WERI-Rb-1 (cell line): ENCODE measurements at regions not wholly inside any gene's neighbourhood (a gene's known extent, or its start where the extent isn't known, plus 50 kb on each side); places are given as distances from the start of the nearest gene placed in this dataset.
"Not testable (repeated sequence)": the region's sequence is repeated elsewhere in the genome, so short reads cannot be mapped to it uniquely, and the experiment has no call there.

Experiments used
- DNase-seq: peaks from one replicate; pipeline ENCODE4 v3.0.0-alpha.2; 2020
- H3K27ac ChIP-seq: fragments of 250-450 bp; sonication (Bioruptor Pico); 2 replicates; pipeline ENCODE4 v1.5.1; 2020; ENCODE audit warnings: mild to moderate bottlenecking, moderate library complexity
- H3K27me3 ChIP-seq: fragments of 250-450 bp; sonication (Bioruptor Pico); 2 replicates; pipeline ENCODE4 v1.5.1; 2021; ENCODE audit warnings: mild to moderate bottlenecking, low read depth, moderate library complexity; ENCODE audit not compliant: insufficient read depth, severe bottlenecking
- H3K36me3 ChIP-seq: fragments of 250-450 bp; sonication (Bioruptor Pico); 2 replicates; pipeline ENCODE4 v1.5.1; 2020; ENCODE audit warnings: mild to moderate bottlenecking, moderate library complexity
- H3K4me3 ChIP-seq: 2 replicates; pipeline ENCODE4 v1.5.1; 2011; ENCODE audit warnings: low read depth, mild to moderate bottlenecking, control low read depth, low read length
- H3K9me3 ChIP-seq: fragments of 250-450 bp; sonication (Bioruptor Pico); 2 replicates; pipeline ENCODE4 v1.5.1; 2021; ENCODE audit warnings: mild to moderate bottlenecking, moderate library complexity; ENCODE audit not compliant: severe bottlenecking
- TF ChIP-seq, protein P1 (sequence below): IDR thresholded peaks from 2 replicates; pipeline ENCODE4 v1.5.1; 2011; ENCODE audit warnings: low read depth, mild to moderate bottlenecking, control low read depth, inconsistent platforms, low read length

DNA sequence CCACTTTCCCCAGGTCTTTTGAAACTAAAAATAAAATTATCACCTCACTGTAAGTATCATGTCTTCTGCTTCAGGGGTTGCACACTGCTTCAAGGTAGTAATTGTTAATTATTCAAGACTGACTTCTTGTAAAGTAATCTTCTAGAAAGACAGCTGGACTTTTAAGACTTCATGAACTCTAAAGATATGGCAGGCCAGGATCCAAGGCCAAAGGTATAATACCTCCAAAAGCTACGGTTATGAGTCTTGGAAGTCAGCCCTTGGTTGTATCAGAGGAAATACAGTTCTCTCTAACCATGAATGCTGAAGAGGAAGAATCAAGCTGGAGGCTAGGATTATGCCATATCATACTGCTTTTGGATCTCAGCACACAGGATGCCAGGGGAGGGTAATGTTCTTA, 1346.8 kb upstream of the GJE1 start:
- Histone ChIP-seq H3K9me3 (no peaks in the 10 kb centered on the region), H3K36me3 (no peaks in the 10 kb centered on the region), H3K27ac (no peak overlapping the region), H3K4me3 (no peak overlapping the region), H3K27me3 (no peaks in the 10 kb centered on the region)
- TF ChIP-seq, protein P1, sequence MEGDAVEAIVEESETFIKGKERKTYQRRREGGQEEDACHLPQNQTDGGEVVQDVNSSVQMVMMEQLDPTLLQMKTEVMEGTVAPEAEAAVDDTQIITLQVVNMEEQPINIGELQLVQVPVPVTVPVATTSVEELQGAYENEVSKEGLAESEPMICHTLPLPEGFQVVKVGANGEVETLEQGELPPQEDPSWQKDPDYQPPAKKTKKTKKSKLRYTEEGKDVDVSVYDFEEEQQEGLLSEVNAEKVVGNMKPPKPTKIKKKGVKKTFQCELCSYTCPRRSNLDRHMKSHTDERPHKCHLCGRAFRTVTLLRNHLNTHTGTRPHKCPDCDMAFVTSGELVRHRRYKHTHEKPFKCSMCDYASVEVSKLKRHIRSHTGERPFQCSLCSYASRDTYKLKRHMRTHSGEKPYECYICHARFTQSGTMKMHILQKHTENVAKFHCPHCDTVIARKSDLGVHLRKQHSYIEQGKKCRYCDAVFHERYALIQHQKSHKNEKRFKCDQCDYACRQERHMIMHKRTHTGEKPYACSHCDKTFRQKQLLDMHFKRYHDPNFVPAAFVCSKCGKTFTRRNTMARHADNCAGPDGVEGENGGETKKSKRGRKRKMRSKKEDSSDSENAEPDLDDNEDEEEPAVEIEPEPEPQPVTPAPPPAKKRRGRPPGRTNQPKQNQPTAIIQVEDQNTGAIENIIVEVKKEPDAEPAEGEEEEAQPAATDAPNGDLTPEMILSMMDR = no peak
- DNase-seq = no peak

DNA sequence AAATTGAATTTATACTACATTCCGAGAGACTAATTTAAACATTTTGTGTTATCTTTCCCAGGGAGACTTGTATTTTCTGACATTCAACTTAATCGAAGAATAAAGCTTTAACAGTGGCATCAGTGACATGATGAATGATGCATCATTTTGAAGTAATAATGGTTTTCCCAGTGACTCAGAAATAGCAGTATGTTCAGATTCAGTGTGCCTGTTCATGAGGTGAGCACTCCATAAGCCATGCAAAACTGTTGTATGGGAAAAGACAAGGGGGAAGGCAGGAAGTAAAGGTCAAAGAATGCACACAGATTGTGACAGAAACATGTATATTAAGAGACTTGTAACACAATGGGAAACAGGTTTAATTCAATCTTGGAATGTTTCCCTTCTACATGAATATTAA, 1348.2 kb upstream of the GJE1 start:
- Histone ChIP-seq H3K36me3 (no peaks in the 10 kb centered on the region), H3K27ac (no peak overlapping the region), H3K9me3 (no peaks in the 10 kb centered on the region), H3K4me3 (no peak overlapping the region), H3K27me3 (no peaks in the 10 kb centered on the region)
- TF ChIP-seq, protein P1 = no peak
- no peak for DNase-seq

DNA sequence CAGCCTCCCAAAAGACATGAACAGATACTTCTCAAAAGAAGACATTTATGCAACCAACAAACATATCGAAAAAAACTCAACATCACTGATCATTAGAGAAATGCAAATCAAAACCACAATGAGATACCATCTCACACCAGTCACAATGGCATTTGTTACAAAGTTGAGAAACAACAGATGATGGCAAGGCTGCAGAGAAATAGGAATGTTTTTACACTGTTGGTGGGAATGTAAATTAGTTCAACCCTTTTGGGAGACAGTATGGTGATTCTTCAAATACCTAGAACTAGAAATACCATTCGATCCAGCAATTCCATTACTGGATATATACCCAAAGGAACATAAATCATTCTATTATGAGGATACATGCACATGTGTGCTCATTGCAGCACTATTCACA, 1349.2 kb upstream of the GJE1 start:
- not testable (repeated sequence) for H3K27ac ChIP-seq, DNase-seq, H3K9me3 ChIP-seq

DNA sequence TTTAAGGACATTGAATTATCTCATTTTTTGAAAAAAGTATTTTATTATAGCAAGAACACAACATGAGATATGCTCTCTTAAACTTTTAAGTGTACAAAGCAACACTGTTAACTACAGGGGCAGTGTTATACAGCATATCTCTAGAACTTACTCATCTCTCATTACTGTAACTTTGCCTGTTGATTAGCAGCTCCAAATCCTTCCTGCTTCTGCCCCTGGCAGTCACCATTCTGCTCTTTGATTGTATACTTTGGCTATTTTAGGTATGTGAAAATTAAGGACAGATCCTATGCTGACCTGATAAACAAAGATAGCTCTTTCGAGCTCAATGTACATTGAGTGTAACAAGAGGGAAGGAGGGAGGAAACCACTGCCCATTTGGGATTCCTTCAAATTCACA, 1349.8 kb upstream of the GJE1 start:
- Histone ChIP-seq H3K9me3 (no peaks in the 10 kb centered on the region), H3K27me3 (no peaks in the 10 kb centered on the region), H3K27ac (no peak overlapping the region), H3K36me3 (no peaks in the 10 kb centered on the region), H3K4me3 (no peak overlapping the region)
- TF ChIP-seq, protein P1 = no peak
- no peak for DNase-seq

More for the DNA sequence above, 1349.2 kb upstream of the GJE1 start:
- H3K36me3 ChIP-seq, H3K4me3 ChIP-seq, H3K27me3 ChIP-seq: not testable (repeated sequence)

DNA sequence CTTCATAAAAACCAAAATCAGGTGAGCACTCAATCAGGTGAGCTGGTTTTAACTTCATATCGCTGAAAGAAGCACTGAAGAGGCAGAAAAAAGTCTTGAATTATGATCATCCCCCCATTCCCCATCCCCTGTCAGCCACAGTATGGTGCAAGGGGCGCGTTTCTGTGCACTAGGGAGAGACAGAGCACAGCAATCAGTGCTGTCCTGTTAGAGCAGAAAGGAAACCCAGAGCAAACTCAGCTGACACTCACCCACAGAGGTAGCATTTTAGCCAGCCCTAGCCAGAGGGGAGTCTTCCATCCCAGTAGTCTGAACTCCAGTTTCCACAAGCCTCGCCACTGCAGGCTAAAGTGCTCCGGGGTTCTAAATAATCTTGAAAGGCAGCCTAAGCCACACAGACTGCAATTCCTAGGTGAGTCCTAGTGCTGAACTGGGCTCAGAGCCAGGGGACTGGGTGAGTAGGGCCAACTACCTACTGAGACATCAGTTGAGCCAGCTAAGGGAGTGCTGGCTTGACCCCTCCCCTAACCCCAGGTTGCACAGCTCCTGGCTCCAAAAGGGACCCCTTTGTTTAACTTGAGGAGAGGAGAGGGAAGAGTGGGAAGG, 1352.6 kb upstream of the GJE1 start:
- no peak overlapping the region for H3K4me3 ChIP-seq
- no peaks in the 10 kb centered on the region for H3K36me3 ChIP-seq
- H3K27ac ChIP-seq = no peak overlapping the region
- no peaks in the 10 kb centered on the region for H3K27me3 ChIP-seq
- TF ChIP-seq, protein P1 = no peak
- no peak for DNase-seq
- H3K9me3 ChIP-seq = no peaks in the 10 kb centered on the region

DNA sequence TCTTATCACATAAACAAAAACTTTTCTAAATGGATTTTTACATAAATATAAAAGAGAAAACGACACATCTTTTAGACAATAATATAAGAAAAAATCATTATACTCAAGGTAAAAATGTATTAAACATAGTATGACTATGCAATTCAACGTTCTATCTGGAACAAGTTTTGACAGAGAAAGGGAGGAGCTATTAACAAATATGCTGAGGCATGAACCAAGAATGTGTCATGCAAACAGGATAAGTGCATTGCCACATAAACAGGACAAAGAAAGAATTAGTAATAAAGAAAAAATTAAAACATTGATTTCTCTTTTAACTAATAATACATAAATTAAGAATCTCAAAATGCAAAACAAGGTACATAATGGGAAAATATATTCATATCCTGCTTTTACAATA, 1353.4 kb upstream of the GJE1 start:
- H3K4me3 ChIP-seq = no peak overlapping the region
- no peak for DNase-seq
- TF ChIP-seq, protein P1 = no peak
- H3K27me3 ChIP-seq = no peaks in the 10 kb centered on the region
- H3K9me3 ChIP-seq = no peaks in the 10 kb centered on the region
- H3K27ac ChIP-seq = no peak overlapping the region
- H3K36me3 ChIP-seq = no peaks in the 10 kb centered on the region
